HEK293T (cell line): ENCODE measurements at regions not wholly inside any gene's neighbourhood (a gene's known extent, or its start where the extent isn't known, plus 50 kb on each side); places are given as distances from the start of the nearest gene placed in this dataset.

ENCODE experiments used
- ARNT ChIP-seq: fragments of 450-650 bp; IDR thresholded peaks from 2 replicates; pipeline ENCODE4 v1.6.1; 2017; ENCODE audit warnings: mild to moderate bottlenecking
- ELF4 ChIP-seq: fragments of 450-650 bp; IDR thresholded peaks from 2 replicates; pipeline ENCODE4 v1.6.1; 2017; ENCODE audit warnings: antibody characterized with exemption
- FOXM1 ChIP-seq: fragments of 450-650 bp; IDR thresholded peaks from 2 replicates; pipeline ENCODE4 v1.6.1; 2017; ENCODE audit warnings: mild to moderate bottlenecking, borderline replicate concordance
- SP1 ChIP-seq: fragments of 450-650 bp; IDR thresholded peaks from 2 replicates; pipeline ENCODE4 v1.6.1; 2017
- SUZ12 ChIP-seq: fragments of 450-650 bp; IDR thresholded peaks from 2 replicates; pipeline ENCODE4 v1.6.1; 2016; ENCODE audit warnings: mild to moderate bottlenecking
- TARDBP ChIP-seq: fragments of 450-650 bp; IDR thresholded peaks from 2 replicates; pipeline ENCODE4 v1.6.1; 2016

- no peak for TF ChIP-seq SUZ12
- no peak for TF ChIP-seq ELF4
- no peak for TF ChIP-seq TARDBP
- no peak for TF ChIP-seq SP1
- TF ChIP-seq FOXM1: no peak
- no peak for TF ChIP-seq ARNT
Measured at GRCh38 chr4:136337216-136337615, 1195.1 kb downstream of the PCDH18 start.
